ENCODE measurements at regions not wholly inside any gene's neighbourhood (a gene's known extent, or its start where the extent isn't known, plus 50 kb on each side); places are given as distances from the start of the nearest gene placed in this dataset.
A peak's percentile ranks its signal among the peaks of the same experiment; 100 is the strongest.

- Histone ChIP-seq H3K4me3 (no peak overlapping the region), H3K4me2 (peak overlapping the region in 8 of 11 experiments; percentile 1 to 56 (median 6); a peak in 6 of 22 replicates), H3K9ac (no peak overlapping the region), H3K36me3 (no peaks in the 10 kb centered on the region), H3K27ac (peak overlapping the region in 2 of 11 experiments; percentile 32 to 51; a peak in 3 of 22 replicates), H3K9me3 (replicated peaks in 1 of 11) (no peaks in the 10 kb centered on the region), H3K4me1 (peaks cover 4 to 11% (median 6%) of the 10 kb centered on the region in 10 experiments; a peak in 10 of 20 replicates), H4K20me1 (no peaks in the 10 kb centered on the region), H3K27me3 (no peaks in the 10 kb centered on the region)
- TF ChIP-seq Cebpa-rat (IDR thresholded peaks at IDR 0.05) = no peak
Observed at GRCh38 chr14:82490397-82490796, 956.7 kb upstream of the SEL1L start.

- Histone ChIP-seq H4K20me1 (no peaks in the 10 kb centered on the region), H3K9ac (no peak overlapping the region), H3K27ac (no peak overlapping the region), H3K9me3 (replicated peaks in 1 of 11) (no peaks in the 10 kb centered on the region), H3K36me3 (no peaks in the 10 kb centered on the region), H3K4me3 (no peak overlapping the region), H3K27me3 (no peaks in the 10 kb centered on the region), H3K4me1 (peaks cover 4 to 11% (median 6%) of the 10 kb centered on the region in 10 experiments; a peak in 10 of 20 replicates), H3K4me2 (no peak overlapping the region)
- no peak for TF ChIP-seq Cebpa-rat (IDR thresholded peaks at IDR 0.05)
Observed at GRCh38 chr14:82492157-82492556, 958.5 kb upstream of the SEL1L start.

- no peaks in the 10 kb centered on the region for H4K20me1 ChIP-seq
- H3K36me3 ChIP-seq = no peaks in the 10 kb centered on the region
- no peaks in the 10 kb centered on the region for H3K27me3 ChIP-seq
- H3K4me1 ChIP-seq = no peaks in the 10 kb centered on the region
- TF ChIP-seq Cebpa-rat (IDR thresholded peaks at IDR 0.05) = no peak
- H3K9ac ChIP-seq = no peak overlapping the region
- H3K4me3 ChIP-seq = no peak overlapping the region
- no peak overlapping the region for H3K27ac ChIP-seq
- H3K9me3 ChIP-seq (replicated peaks in 1 of 11) = no peaks in the 10 kb centered on the region
- no peak overlapping the region for H3K4me2 ChIP-seq
Observed at GRCh38 chr14:82500222-82500621, 966.6 kb upstream of the SEL1L start.

DNA sequence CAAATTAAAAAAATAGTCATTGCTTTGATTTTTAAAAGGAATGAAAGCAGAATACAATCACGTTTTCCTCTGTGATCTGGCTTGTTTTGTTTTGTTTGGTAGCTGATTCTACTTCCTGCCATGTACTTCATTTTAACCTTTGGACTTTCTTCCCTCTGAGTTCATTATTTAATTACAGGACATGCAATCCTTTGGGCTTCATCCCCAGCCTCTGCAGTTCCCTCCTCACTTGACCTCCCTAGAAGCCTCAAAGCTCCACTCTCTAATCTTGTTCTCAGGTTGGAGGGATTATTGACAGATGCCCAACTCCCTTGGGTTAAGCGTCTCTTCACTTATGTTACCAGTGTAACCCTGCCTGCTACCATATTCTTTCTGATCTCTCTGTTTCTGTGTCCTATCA lies 967.9 kb upstream of the SEL1L start:
- Histone ChIP-seq H3K27me3 (no peaks in the 10 kb centered on the region), H4K20me1 (no peaks in the 10 kb centered on the region), H3K9ac (no peak overlapping the region), H3K4me1 (no peaks in the 10 kb centered on the region), H3K9me3 (replicated peaks in 1 of 11) (no peaks in the 10 kb centered on the region), H3K4me3 (no peak overlapping the region), H3K4me2 (no peak overlapping the region), H3K27ac (no peak overlapping the region), H3K36me3 (no peaks in the 10 kb centered on the region)
- TF ChIP-seq Cebpa-rat (IDR thresholded peaks at IDR 0.05) = no peak

DNA sequence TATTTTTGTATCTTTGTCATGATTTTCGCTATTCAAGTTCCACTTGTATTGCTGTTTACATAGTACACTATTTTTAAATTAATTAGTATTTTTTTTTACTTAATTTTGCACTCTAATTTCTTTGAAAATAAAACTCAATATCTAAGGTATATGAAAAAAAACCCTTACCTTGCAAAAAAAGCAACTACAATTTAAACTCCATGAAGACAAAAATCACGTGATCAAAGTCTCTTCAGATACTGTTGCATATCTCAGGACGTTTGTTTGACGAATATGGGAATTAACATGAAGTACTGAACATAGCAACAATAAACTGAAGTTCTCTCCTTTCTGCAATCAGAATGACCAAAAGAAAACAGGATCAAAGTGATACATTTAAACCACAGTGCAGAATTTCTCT lies 968.4 kb upstream of the SEL1L start:
- Histone ChIP-seq H3K4me3 (no peak overlapping the region), H3K4me2 (no peak overlapping the region), H3K9me3 (replicated peaks in 1 of 11) (no peaks in the 10 kb centered on the region), H3K36me3 (no peaks in the 10 kb centered on the region), H3K9ac (no peak overlapping the region), H4K20me1 (no peaks in the 10 kb centered on the region), H3K27me3 (no peaks in the 10 kb centered on the region), H3K27ac (no peak overlapping the region), H3K4me1 (no peaks in the 10 kb centered on the region)
- TF ChIP-seq Cebpa-rat (IDR thresholded peaks at IDR 0.05) = no peak

DNA sequence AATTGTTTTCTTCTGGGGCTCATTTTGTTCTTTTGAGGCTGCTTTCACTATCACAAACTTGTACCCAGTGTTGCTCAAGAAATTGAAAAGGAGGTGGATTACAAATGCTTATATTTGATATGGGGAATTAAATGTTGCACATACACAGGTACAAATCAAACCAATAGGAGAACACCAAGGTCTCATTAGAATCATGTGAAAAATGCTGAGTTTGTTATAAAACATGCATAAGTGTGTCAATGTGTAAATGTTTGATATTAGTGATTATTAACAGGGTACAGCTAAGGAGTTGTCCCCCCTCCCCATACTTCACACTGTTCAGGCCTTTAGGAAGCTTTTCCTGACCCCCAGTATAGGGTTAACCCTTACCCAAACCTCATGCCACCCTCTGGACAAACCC lies 971.2 kb upstream of the SEL1L start:
- Histone ChIP-seq H3K4me1 (no peaks in the 10 kb centered on the region), H3K9ac (no peak overlapping the region), H3K4me2 (no peak overlapping the region), H3K9me3 (replicated peaks in 1 of 11) (no peaks in the 10 kb centered on the region), H3K4me3 (no peak overlapping the region), H3K36me3 (no peaks in the 10 kb centered on the region), H3K27me3 (no peaks in the 10 kb centered on the region), H3K27ac (no peak overlapping the region), H4K20me1 (no peaks in the 10 kb centered on the region)
- no peak for TF ChIP-seq Cebpa-rat (IDR thresholded peaks at IDR 0.05)

DNA sequence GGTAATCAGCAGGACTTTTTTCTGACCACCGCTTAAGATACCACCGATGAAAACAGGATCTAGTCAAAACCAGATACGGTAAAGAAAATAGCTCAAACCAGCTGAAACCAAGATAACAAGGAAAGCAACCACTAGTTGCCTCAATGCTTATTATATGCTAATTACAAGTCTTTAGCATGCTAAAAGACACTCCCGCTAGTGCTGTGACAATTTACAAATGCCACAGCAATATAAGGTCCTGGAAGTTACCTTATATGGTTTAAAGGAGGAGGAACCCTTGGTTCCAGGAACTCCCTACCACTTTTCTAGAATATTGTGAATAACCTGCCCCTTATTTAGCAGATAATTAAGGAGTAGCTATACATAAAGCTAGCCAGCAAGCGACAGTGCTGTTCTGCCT lies 976.4 kb upstream of the SEL1L start:
- Histone ChIP-seq H4K20me1 (no peaks in the 10 kb centered on the region), H3K27me3 (no peaks in the 10 kb centered on the region), H3K9me3 (replicated peaks in 1 of 11) (no peaks in the 10 kb centered on the region), H3K36me3 (no peaks in the 10 kb centered on the region), H3K9ac (no peak overlapping the region), H3K27ac (no peak overlapping the region), H3K4me1 (no peaks in the 10 kb centered on the region), H3K4me3 (no peak overlapping the region), H3K4me2 (no peak overlapping the region)
- TF ChIP-seq Cebpa-rat (IDR thresholded peaks at IDR 0.05) = no peak

DNA sequence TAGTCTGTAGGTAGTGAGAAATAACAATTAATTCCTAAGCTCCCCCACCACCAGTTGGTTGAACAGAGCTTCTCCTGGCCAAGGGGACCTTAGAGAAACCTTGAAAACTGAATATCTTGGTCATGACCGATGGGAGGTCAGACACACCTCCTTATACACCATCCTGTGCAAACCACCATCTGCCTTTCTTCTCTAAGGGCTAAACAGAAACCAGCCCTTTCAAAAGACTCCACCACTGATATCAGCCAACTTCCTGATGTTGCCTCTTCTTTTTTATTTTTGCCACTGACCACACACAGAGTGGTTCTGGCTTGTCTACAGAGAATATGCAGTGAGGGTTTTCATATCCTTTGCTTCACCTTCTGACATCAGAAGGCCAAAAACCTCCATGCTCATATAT lies 977.7 kb upstream of the SEL1L start:
- no peak overlapping the region for H3K9ac ChIP-seq
- TF ChIP-seq Cebpa-rat (IDR thresholded peaks at IDR 0.05) = no peak
- H3K4me3 ChIP-seq = no peak overlapping the region
- H3K36me3 ChIP-seq = no peaks in the 10 kb centered on the region
- no peaks in the 10 kb centered on the region for H3K4me1 ChIP-seq
- no peaks in the 10 kb centered on the region for H3K27me3 ChIP-seq
- H3K27ac ChIP-seq = no peak overlapping the region
- H3K9me3 ChIP-seq (replicated peaks in 1 of 11) = no peaks in the 10 kb centered on the region
- H4K20me1 ChIP-seq = no peaks in the 10 kb centered on the region
- H3K4me2 ChIP-seq = no peak overlapping the region

GRCh38 chr14:82520765-82521164 lies 987.1 kb upstream of the SEL1L start:
- H3K9me3 ChIP-seq (replicated peaks in 1 of 11) = 0 out of 22 replicates have a peak, but pooled peaks cover 0 to 4% (median 0%) of the 10 kb centered on the region in 11 experiments
- H3K27ac ChIP-seq = no peak overlapping the region

GRCh38 chr14:82521191-82521590 lies 987.5 kb upstream of the SEL1L start:
- Histone ChIP-seq H4K20me1 (no peaks in the 10 kb centered on the region), H3K27me3 (no peaks in the 10 kb centered on the region), H3K4me3 (no peak overlapping the region), H3K36me3 (no peaks in the 10 kb centered on the region), H3K4me1 (no peaks in the 10 kb centered on the region), H3K9ac (no peak overlapping the region), H3K9me3 (replicated peaks in 1 of 11) (0 out of 22 replicates have a peak, but pooled peaks cover 0 to 4% (median 0%) of the 10 kb centered on the region in 11 experiments), H3K27ac (no peak overlapping the region), H3K4me2 (no peak overlapping the region)
- TF ChIP-seq Cebpa-rat (IDR thresholded peaks at IDR 0.05) = no peak

More at GRCh38 chr14:82520765-82521164, 987.1 kb upstream of the SEL1L start:
- TF ChIP-seq Cebpa-rat (IDR thresholded peaks at IDR 0.05) = no peak
- Histone ChIP-seq H3K4me2 (no peak overlapping the region), H3K9ac (no peak overlapping the region), H3K36me3 (no peaks in the 10 kb centered on the region), H3K4me1 (no peaks in the 10 kb centered on the region), H4K20me1 (no peaks in the 10 kb centered on the region), H3K27me3 (no peaks in the 10 kb centered on the region), H3K4me3 (no peak overlapping the region)

Data from BLaER1 treated with 17β-estradiol and CSF1 and Interleukin-3, amounts not matched to agents 10 nM and 100 nM (cell line).